ENCODE measurements at regions not wholly inside any gene's neighbourhood (a gene's known extent, or its start where the extent isn't known, plus 50 kb on each side); places are given as distances from the start of the nearest gene placed in this dataset.

GRCh38 chr10:78505657-78506056 is 472.0 kb downstream of the RPS24 start:
- H3K9me2 ChIP-seq (ENCODE audit: insufficient read depth, low read length): no peaks in the 10 kb centered on the region
- H3K36me3 ChIP-seq (ENCODE audit: insufficient read depth, low read length): no peaks in the 10 kb centered on the region
- H3K4me1 ChIP-seq (ENCODE audit: insufficient read depth, low read length, poor library complexity, severe bottlenecking): no peaks in the 10 kb centered on the region
- no peak overlapping the region for H3K4me2 ChIP-seq (ENCODE audit: low read length)
- DNase-seq (ENCODE audit: low spot score): no peak
- BruUV-seq (replicated peaks): no TSS peak
- no peaks in the 10 kb centered on the region for H3K9me3 ChIP-seq (ENCODE audit: low read length)
- ChIA-PET POLR2A (no interaction called here), CTCF (ENCODE audit: unreplicated experiment) (no interaction called here)
- no peak for TF ChIP-seq CTCF (conservative IDR thresholded peaks at IDR 0.05; ENCODE audit: low read length)
- TF ChIP-seq EZH2phosphoT487 (IDR thresholded peaks at IDR 0.05; ENCODE audit: borderline replicate concordance, low read depth, low read length): no peak
- no peaks in the 10 kb centered on the region for H3K79me2 ChIP-seq (ENCODE audit: insufficient read depth, low read depth, low read length)
- no peaks in the 10 kb centered on the region for H4K20me1 ChIP-seq (ENCODE audit: insufficient read depth, low read length)
- no peak overlapping the region for H3K27ac ChIP-seq (ENCODE audit: low read depth, low read length, poor library complexity, severe bottlenecking)
- H2AFZ ChIP-seq (ENCODE audit: low read length): no peak overlapping the region
- H3K4me3 ChIP-seq (ENCODE audit: low read depth, low read length, poor library complexity, severe bottlenecking): no peak overlapping the region
- intact Hi-C loops (cut with micrococcal nuclease; ENCODE audit: unreplicated experiment): no loop called here

GRCh38 chr10:78506614-78507013 is 473.0 kb downstream of the RPS24 start:
- ChIA-PET POLR2A (no interaction called here), CTCF (ENCODE audit: unreplicated experiment) (no interaction called here)
- intact Hi-C loops (cut with micrococcal nuclease; ENCODE audit: unreplicated experiment): no loop called here
- no peak overlapping the region for H3K4me3 ChIP-seq (ENCODE audit: low read depth, low read length, poor library complexity, severe bottlenecking)
- no peak overlapping the region for H3K4me2 ChIP-seq (ENCODE audit: low read length)
- H3K36me3 ChIP-seq (ENCODE audit: insufficient read depth, low read length): no peaks in the 10 kb centered on the region
- H3K27ac ChIP-seq (ENCODE audit: low read depth, low read length, poor library complexity, severe bottlenecking): no peak overlapping the region
- no peak overlapping the region for H2AFZ ChIP-seq (ENCODE audit: low read length)
- H3K4me1 ChIP-seq (ENCODE audit: insufficient read depth, low read length, poor library complexity, severe bottlenecking): no peaks in the 10 kb centered on the region
- DNase-seq (ENCODE audit: low spot score): no peak
- no peaks in the 10 kb centered on the region for H4K20me1 ChIP-seq (ENCODE audit: insufficient read depth, low read length)
- no peaks in the 10 kb centered on the region for H3K9me3 ChIP-seq (ENCODE audit: low read length)
- H3K9me2 ChIP-seq (ENCODE audit: insufficient read depth, low read length): no peaks in the 10 kb centered on the region
- TF ChIP-seq CTCF (conservative IDR thresholded peaks at IDR 0.05; ENCODE audit: low read length) (no peak), EZH2phosphoT487 (IDR thresholded peaks at IDR 0.05; ENCODE audit: borderline replicate concordance, low read depth, low read length) (no peak)
- BruUV-seq (replicated peaks): no TSS peak
- H3K79me2 ChIP-seq (ENCODE audit: insufficient read depth, low read depth, low read length): no peaks in the 10 kb centered on the region

DNA sequence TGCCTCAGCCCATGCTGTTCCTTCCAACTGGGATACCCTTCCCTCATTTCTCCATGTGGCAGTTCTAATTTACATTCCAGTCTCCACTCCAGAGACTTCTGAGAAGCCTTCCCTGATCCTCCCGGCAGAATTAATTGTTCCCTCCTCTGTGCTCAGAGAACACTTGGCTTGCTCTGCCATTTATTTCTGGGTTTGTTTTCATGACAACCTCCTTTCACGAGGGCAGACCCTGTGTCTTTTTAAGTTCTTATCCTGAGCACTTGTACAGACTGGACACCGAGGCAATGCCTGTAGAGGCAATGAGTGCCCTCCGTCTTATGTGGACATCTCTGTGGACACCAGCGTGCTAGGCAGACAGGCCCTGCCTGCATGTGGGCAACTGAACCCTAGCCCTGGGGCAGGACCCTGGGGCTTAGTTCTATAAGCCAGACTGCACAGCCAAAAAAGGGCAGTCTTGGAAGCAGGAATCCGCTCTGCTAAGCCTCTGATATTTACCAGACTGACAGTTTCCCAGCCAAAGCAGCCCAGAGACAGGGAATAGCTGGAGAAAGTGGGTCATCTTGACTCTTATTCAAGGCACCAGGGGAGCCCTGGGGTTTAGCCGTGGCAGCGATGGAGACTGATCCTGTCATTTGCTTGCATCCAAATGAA is 474.0 kb downstream of the RPS24 start:
- no peak overlapping the region for H3K27ac ChIP-seq (ENCODE audit: low read depth, low read length, poor library complexity, severe bottlenecking)
- CTCF ChIA-PET (ENCODE audit: unreplicated experiment): no interaction called here
- TF ChIP-seq CTCF (conservative IDR thresholded peaks at IDR 0.05; ENCODE audit: low read length): no peak
- no peak for TF ChIP-seq EZH2phosphoT487 (IDR thresholded peaks at IDR 0.05; ENCODE audit: borderline replicate concordance, low read depth, low read length)
- H3K9me2 ChIP-seq (ENCODE audit: insufficient read depth, low read length): no peaks in the 10 kb centered on the region
- no peaks in the 10 kb centered on the region for H4K20me1 ChIP-seq (ENCODE audit: insufficient read depth, low read length)
- intact Hi-C loops (cut with micrococcal nuclease; ENCODE audit: unreplicated experiment): no loop called here
- BruUV-seq (replicated peaks): no TSS peak
- H3K9me3 ChIP-seq (ENCODE audit: low read length): no peaks in the 10 kb centered on the region
- no peak overlapping the region for H3K4me2 ChIP-seq (ENCODE audit: low read length)
- no peaks in the 10 kb centered on the region for H3K36me3 ChIP-seq (ENCODE audit: insufficient read depth, low read length)
- DNase-seq (ENCODE audit: low spot score): no peak
- H3K79me2 ChIP-seq (ENCODE audit: insufficient read depth, low read depth, low read length): no peaks in the 10 kb centered on the region
- POLR2A ChIA-PET: no interaction called here
- H3K4me3 ChIP-seq (ENCODE audit: low read depth, low read length, poor library complexity, severe bottlenecking): no peak overlapping the region
- no peaks in the 10 kb centered on the region for H3K4me1 ChIP-seq (ENCODE audit: insufficient read depth, low read length, poor library complexity, severe bottlenecking)
- no peak overlapping the region for H2AFZ ChIP-seq (ENCODE audit: low read length)

All from OCI-LY7 (cell line).